ENCODE measurements at regions not wholly inside any gene's neighbourhood (a gene's known extent, or its start where the extent isn't known, plus 50 kb on each side); places are given as distances from the start of the nearest gene placed in this dataset.

- no peak overlapping the region for H3K27ac Mint-ChIP-seq
- no peaks in the 10 kb centered on the region for H3K36me3 Mint-ChIP-seq
- H3K4me1 Mint-ChIP-seq = peaks cover 0 to 5% of the 10 kb centered on the region in 2 donors
- peaks cover under 1 to 7% of the 10 kb centered on the region in 2 donors for H3K27me3 Mint-ChIP-seq
- peak; percentile 63 to 73 for ATAC-seq (replicated peaks)
- no peaks in the 10 kb centered on the region for H3K9me3 Mint-ChIP-seq
- no peak overlapping the region for H3K4me3 Mint-ChIP-seq
- no peak for DNase-seq
Observed at GRCh38 chrX:8971116-8971515, 62.8 kb downstream of the FAM9B start.

- H3K9me3 Mint-ChIP-seq = peaks cover 2% of the 10 kb centered on the region in 2 donors
- peaks cover 8 to 9% of the 10 kb centered on the region in 2 donors for H3K27me3 Mint-ChIP-seq
- H3K4me3 Mint-ChIP-seq = no peak overlapping the region
- peaks cover 0 to 5% of the 10 kb centered on the region in 2 donors for H3K4me1 Mint-ChIP-seq
- H3K36me3 Mint-ChIP-seq = peaks cover under 1 to 4% of the 10 kb centered on the region in 2 donors
- no peak for DNase-seq
- ATAC-seq (replicated peaks) = no peak
- no peak overlapping the region for H3K27ac Mint-ChIP-seq
Observed at GRCh38 chrX:8969378-8969777, 64.5 kb downstream of the FAM9B start.

GRCh38 chrX:8967461-8967860 is 66.5 kb downstream of the FAM9B start:
- H3K27me3 Mint-ChIP-seq = peaks cover 14 to 16% of the 10 kb centered on the region in 2 donors
- H3K4me3 Mint-ChIP-seq = no peak overlapping the region
- H3K36me3 Mint-ChIP-seq = peaks cover 4 to 7% of the 10 kb centered on the region in 2 donors
- peaks cover 0 to 5% of the 10 kb centered on the region in 2 donors for H3K4me1 Mint-ChIP-seq
- DNase-seq (no peak), ATAC-seq (replicated peaks) (no peak)
- H3K9me3 Mint-ChIP-seq = peaks cover 2 to 9% of the 10 kb centered on the region in 2 donors
- H3K27ac Mint-ChIP-seq = no peak overlapping the region

GRCh38 chrX:8960957-8961468 is 72.9 kb downstream of the FAM9B start:
- Mint-ChIP-seq H3K4me1 (peaks cover 6 to 7% of the 10 kb centered on the region in 2 donors), H3K27ac (no peak overlapping the region), H3K9me3 (peaks cover 2 to 9% of the 10 kb centered on the region in 2 donors), H3K27me3 (peaks cover 24 to 40% of the 10 kb centered on the region in 2 donors), H3K36me3 (peaks cover 4 to 7% of the 10 kb centered on the region in 2 donors), H3K4me3 (no peak overlapping the region)
- peak; percentile 67 to 83 for ATAC-seq (replicated peaks)
- DNase-seq = no peak

GRCh38 chrX:8955511-8955910 is 78.4 kb downstream of the FAM9B start:
- no peaks in the 10 kb centered on the region for H3K9me3 Mint-ChIP-seq
- ATAC-seq (replicated peaks) = no peak
- H3K36me3 Mint-ChIP-seq = no peaks in the 10 kb centered on the region
- H3K4me1 Mint-ChIP-seq = peaks cover 6 to 7% of the 10 kb centered on the region in 2 donors
- peaks cover 28 to 43% of the 10 kb centered on the region in 2 donors for H3K27me3 Mint-ChIP-seq
- H3K4me3 Mint-ChIP-seq = no peak overlapping the region
- no peak for DNase-seq
- no peak overlapping the region for H3K27ac Mint-ChIP-seq

- Mint-ChIP-seq H3K36me3 (no peaks in the 10 kb centered on the region), H3K4me3 (no peak overlapping the region), H3K4me1 (no peaks in the 10 kb centered on the region), H3K27me3 (peaks cover 32 to 43% of the 10 kb centered on the region in 2 donors), H3K9me3 (no peaks in the 10 kb centered on the region), H3K27ac (no peak overlapping the region)
- DNase-seq (no peak), ATAC-seq (replicated peaks) (no peak)
Observed at GRCh38 chrX:8946563-8946962, 87.4 kb downstream of the FAM9B start.

GRCh38 chrX:8939322-8939721 is 94.6 kb downstream of the FAM9B start:
- no peak for ATAC-seq (replicated peaks)
- no peaks in the 10 kb centered on the region for H3K4me1 Mint-ChIP-seq
- H3K36me3 Mint-ChIP-seq = no peaks in the 10 kb centered on the region
- H3K9me3 Mint-ChIP-seq = peaks cover 5 to 11% of the 10 kb centered on the region in 2 donors
- no peak for DNase-seq
- H3K4me3 Mint-ChIP-seq = no peak overlapping the region
- no peak overlapping the region for H3K27ac Mint-ChIP-seq
- peaks cover 25 to 30% of the 10 kb centered on the region in 2 donors for H3K27me3 Mint-ChIP-seq

GRCh38 chrX:8927701-8928100 is 106.2 kb downstream of the FAM9B start:
- DNase-seq (no peak), ATAC-seq (replicated peaks) (no peak)
- peaks cover 0 to 1% of the 10 kb centered on the region in 2 donors for H3K36me3 Mint-ChIP-seq
- peaks cover 2 to 3% of the 10 kb centered on the region in 2 donors for H3K9me3 Mint-ChIP-seq
- H3K4me3 Mint-ChIP-seq = no peak overlapping the region
- H3K4me1 Mint-ChIP-seq = no peaks in the 10 kb centered on the region
- H3K27me3 Mint-ChIP-seq = peaks cover 0 to 17% of the 10 kb centered on the region in 2 donors
- H3K27ac Mint-ChIP-seq = no peak overlapping the region

- no peak for ATAC-seq (replicated peaks)
- Mint-ChIP-seq H3K4me3 (no peak overlapping the region), H3K27me3 (peaks cover 0 to 17% of the 10 kb centered on the region in 2 donors), H3K27ac (peak overlapping the region; percentile 21), H3K4me1 (no peaks in the 10 kb centered on the region), H3K9me3 (no peaks in the 10 kb centered on the region), H3K36me3 (peaks cover 0 to 1% of the 10 kb centered on the region in 2 donors)
- DNase-seq = no peak
Observed at GRCh38 chrX:8927066-8927635, 106.8 kb downstream of the FAM9B start.

- H3K27me3 Mint-ChIP-seq = peaks cover 0 to 9% of the 10 kb centered on the region in 2 donors
- DNase-seq (no peak), ATAC-seq (replicated peaks) (no peak)
- H3K4me3 Mint-ChIP-seq = no peak overlapping the region
- H3K9me3 Mint-ChIP-seq = no peaks in the 10 kb centered on the region
- peaks cover 0 to 1% of the 10 kb centered on the region in 2 donors for H3K36me3 Mint-ChIP-seq
- H3K27ac Mint-ChIP-seq = no peak overlapping the region
- H3K4me1 Mint-ChIP-seq = no peaks in the 10 kb centered on the region
Observed at GRCh38 chrX:8921615-8922014, 112.3 kb downstream of the FAM9B start.

GRCh38 chrX:8919801-8920200 is 114.1 kb downstream of the FAM9B start:
- DNase-seq = no peak
- Mint-ChIP-seq H3K27me3 (no peaks in the 10 kb centered on the region), H3K4me3 (no peak overlapping the region), H3K36me3 (no peaks in the 10 kb centered on the region), H3K4me1 (no peaks in the 10 kb centered on the region), H3K9me3 (no peaks in the 10 kb centered on the region), H3K27ac (no peak overlapping the region)
- ATAC-seq (replicated peaks) = no peak

- ATAC-seq (replicated peaks) = no peak
- DNase-seq = no peak
- H3K36me3 Mint-ChIP-seq = no peaks in the 10 kb centered on the region
- H3K27ac Mint-ChIP-seq = no peak overlapping the region
- H3K9me3 Mint-ChIP-seq = no peaks in the 10 kb centered on the region
- no peaks in the 10 kb centered on the region for H3K4me1 Mint-ChIP-seq
- no peaks in the 10 kb centered on the region for H3K27me3 Mint-ChIP-seq
- H3K4me3 Mint-ChIP-seq = no peak overlapping the region
Observed at GRCh38 chrX:8916697-8917096, 115.5 kb upstream of the FAM9A start.

GRCh38 chrX:8914681-8915080 is 113.5 kb upstream of the FAM9A start:
- DNase-seq (no peak), ATAC-seq (replicated peaks) (no peak)
- Mint-ChIP-seq H3K27ac (no peak overlapping the region), H3K4me3 (no peak overlapping the region), H3K4me1 (no peaks in the 10 kb centered on the region), H3K27me3 (peaks cover 0 to 10% of the 10 kb centered on the region in 2 donors), H3K9me3 (no peaks in the 10 kb centered on the region), H3K36me3 (no peaks in the 10 kb centered on the region)

GRCh38 chrX:8913655-8914409 is 112.6 kb upstream of the FAM9A start:
- Mint-ChIP-seq H3K36me3 (no peaks in the 10 kb centered on the region), H3K4me1 (no peaks in the 10 kb centered on the region), H3K27me3 (peaks cover 3 to 10% of the 10 kb centered on the region in 2 donors), H3K4me3 (no peak overlapping the region), H3K9me3 (no peaks in the 10 kb centered on the region), H3K27ac (no peak overlapping the region)
- DNase-seq = no peak
- no peak for ATAC-seq (replicated peaks)

GRCh38 chrX:8907688-8908087 is 106.5 kb upstream of the FAM9A start:
- Mint-ChIP-seq H3K4me1 (no peaks in the 10 kb centered on the region), H3K9me3 (no peaks in the 10 kb centered on the region), H3K36me3 (no peaks in the 10 kb centered on the region), H3K27ac (no peak overlapping the region), H3K4me3 (no peak overlapping the region), H3K27me3 (peaks cover 17 to 25% of the 10 kb centered on the region in 2 donors)
- ATAC-seq (replicated peaks) (no peak), DNase-seq (no peak)

Data from stimulated activated naive B cell treated with anti-CD40 and anti-IgM and Interleukin-4, amounts not matched to agents 10 μg/mL and 1 μg/mL and 100 μg/mL, for 72 hours (primary cell).